ENCODE measurements at regions not wholly inside any gene's neighbourhood (a gene's known extent, or its start where the extent isn't known, plus 50 kb on each side); places are given as distances from the start of the nearest gene placed in this dataset.

DNA sequence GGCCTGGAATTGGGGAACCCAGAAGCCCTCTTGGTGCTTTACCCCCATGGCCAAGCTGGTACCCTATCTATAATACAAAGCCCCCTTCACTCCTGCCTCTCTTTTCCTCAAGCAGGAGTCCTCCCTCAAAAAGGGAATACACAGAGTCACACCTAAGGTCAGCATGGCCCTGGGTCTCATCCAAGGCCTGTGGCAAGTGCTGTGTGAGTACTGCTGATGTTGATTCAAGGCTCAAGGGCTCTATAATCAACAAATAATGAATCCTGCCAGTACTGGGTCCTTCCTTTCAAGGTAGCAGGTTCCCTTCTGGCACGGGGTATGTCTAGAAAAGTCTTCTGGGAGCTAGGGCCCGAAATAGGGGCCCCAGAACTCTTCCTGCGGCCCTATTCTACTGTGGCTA is 187.3 kb downstream of the CYB561 start:
- TF ChIP-seq POLR2A (IDR thresholded peaks at IDR 0.05; ENCODE audit: low read depth) = no peak
- TF ChIP-seq, protein P1, sequence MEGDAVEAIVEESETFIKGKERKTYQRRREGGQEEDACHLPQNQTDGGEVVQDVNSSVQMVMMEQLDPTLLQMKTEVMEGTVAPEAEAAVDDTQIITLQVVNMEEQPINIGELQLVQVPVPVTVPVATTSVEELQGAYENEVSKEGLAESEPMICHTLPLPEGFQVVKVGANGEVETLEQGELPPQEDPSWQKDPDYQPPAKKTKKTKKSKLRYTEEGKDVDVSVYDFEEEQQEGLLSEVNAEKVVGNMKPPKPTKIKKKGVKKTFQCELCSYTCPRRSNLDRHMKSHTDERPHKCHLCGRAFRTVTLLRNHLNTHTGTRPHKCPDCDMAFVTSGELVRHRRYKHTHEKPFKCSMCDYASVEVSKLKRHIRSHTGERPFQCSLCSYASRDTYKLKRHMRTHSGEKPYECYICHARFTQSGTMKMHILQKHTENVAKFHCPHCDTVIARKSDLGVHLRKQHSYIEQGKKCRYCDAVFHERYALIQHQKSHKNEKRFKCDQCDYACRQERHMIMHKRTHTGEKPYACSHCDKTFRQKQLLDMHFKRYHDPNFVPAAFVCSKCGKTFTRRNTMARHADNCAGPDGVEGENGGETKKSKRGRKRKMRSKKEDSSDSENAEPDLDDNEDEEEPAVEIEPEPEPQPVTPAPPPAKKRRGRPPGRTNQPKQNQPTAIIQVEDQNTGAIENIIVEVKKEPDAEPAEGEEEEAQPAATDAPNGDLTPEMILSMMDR (IDR thresholded peaks at IDR 0.05) = no peak
